ENCODE measurements at regions not wholly inside any gene's neighbourhood (a gene's known extent, or its start where the extent isn't known, plus 50 kb on each side); places are given as distances from the start of the nearest gene placed in this dataset.
"Not testable (repeated sequence)": the region's sequence is repeated elsewhere in the genome, so short reads cannot be mapped to it uniquely, and the experiment has no call there.

GRCh38 chr2:4110273-4110672 is 406.9 kb downstream of the DCDC2C start:
- no peaks in the 10 kb centered on the region for H3K4me1 ChIP-seq
- intact Hi-C loops (cut with DNase I) = no loop called here
- no peaks in the 10 kb centered on the region for H3K27me3 ChIP-seq
- ATAC-seq = no peak
- no peak overlapping the region for H3K27ac ChIP-seq
- TF ChIP-seq, protein P1, sequence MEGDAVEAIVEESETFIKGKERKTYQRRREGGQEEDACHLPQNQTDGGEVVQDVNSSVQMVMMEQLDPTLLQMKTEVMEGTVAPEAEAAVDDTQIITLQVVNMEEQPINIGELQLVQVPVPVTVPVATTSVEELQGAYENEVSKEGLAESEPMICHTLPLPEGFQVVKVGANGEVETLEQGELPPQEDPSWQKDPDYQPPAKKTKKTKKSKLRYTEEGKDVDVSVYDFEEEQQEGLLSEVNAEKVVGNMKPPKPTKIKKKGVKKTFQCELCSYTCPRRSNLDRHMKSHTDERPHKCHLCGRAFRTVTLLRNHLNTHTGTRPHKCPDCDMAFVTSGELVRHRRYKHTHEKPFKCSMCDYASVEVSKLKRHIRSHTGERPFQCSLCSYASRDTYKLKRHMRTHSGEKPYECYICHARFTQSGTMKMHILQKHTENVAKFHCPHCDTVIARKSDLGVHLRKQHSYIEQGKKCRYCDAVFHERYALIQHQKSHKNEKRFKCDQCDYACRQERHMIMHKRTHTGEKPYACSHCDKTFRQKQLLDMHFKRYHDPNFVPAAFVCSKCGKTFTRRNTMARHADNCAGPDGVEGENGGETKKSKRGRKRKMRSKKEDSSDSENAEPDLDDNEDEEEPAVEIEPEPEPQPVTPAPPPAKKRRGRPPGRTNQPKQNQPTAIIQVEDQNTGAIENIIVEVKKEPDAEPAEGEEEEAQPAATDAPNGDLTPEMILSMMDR (IDR thresholded peaks at IDR 0.05) = peak; percentile 10
- DNase-seq = no peak
- no peak overlapping the region for H3K4me3 ChIP-seq
- H3K9me3 ChIP-seq = no peaks in the 10 kb centered on the region
- H3K36me3 ChIP-seq = no peaks in the 10 kb centered on the region

DNA sequence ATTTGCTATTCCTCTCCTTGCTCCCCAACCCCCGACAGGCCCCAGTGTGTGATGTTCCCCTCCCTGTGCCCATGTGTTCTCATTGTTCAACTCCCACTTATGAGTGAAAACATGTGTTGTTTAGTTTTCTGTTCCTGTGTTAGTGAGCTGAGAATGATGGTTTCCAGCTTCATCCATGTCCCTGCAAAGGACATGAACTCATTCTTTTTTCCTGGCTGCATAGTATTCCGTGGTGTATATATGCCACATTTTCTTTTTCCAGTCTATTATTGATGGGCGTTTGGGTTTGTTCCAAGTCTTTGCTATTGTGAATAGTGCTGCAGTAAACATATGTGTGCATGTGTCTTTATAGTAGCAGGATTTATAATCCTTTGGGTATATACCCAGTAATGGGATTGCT is 412.1 kb downstream of the DCDC2C start:
- ATAC-seq; H3K36me3 ChIP-seq; intact Hi-C loops (cut with DNase I); H3K27me3 ChIP-seq; H3K27ac ChIP-seq; H3K4me3 ChIP-seq; DNase-seq; H3K4me1 ChIP-seq; H3K9me3 ChIP-seq: not testable (repeated sequence)

DNA sequence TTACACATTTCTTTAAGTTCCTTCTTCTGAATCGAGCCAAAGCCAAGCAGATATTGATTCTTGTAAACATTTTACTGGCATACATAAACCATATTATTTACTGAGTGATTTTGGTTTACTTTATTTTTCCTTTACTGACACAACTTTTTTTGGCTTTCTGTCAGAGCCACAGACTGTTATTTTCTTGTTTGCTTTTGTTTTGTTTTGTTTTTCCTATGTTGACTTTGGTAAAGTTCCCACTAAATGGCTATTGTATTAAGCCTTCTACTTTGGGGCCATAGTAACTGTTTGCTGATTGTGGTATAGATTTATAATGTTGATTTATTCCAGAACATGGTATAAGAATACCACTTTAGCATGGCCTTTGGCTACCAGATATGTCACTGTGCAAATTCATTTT is 419.4 kb downstream of the DCDC2C start:
- H3K36me3 ChIP-seq = no peaks in the 10 kb centered on the region
- H3K9me3 ChIP-seq = no peaks in the 10 kb centered on the region
- intact Hi-C loops (cut with DNase I) = no loop called here
- ATAC-seq = no peak
- no peak overlapping the region for H3K4me3 ChIP-seq
- H3K4me1 ChIP-seq = no peaks in the 10 kb centered on the region
- no peak overlapping the region for H3K27ac ChIP-seq
- H3K27me3 ChIP-seq = no peaks in the 10 kb centered on the region
- no peak for DNase-seq
- TF ChIP-seq, protein P1 (IDR thresholded peaks at IDR 0.05) = no peak

DNA sequence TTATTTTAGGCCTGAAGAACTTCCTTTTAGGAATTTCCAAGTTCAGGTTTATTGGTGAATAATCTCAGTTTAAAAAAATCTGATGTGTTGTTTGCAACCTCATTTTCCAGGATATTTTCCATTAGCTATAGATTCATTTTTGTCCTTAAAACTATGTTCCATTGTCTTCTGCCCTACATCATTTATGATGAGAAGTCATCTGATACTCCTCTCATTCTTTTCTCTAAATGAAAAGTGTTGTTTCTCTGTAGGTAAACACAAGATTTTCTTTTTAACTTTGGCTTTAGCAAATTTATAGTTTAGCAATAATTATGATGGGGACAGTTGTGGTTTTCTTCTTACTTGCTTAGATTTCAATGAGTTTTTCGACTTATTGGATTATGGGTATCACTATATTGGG is 427.3 kb downstream of the DCDC2C start:
- Histone ChIP-seq H3K4me1 (no peaks in the 10 kb centered on the region), H3K27ac (no peak overlapping the region), H3K4me3 (no peak overlapping the region), H3K27me3 (no peaks in the 10 kb centered on the region), H3K9me3 (peaks cover 9% of the 10 kb centered on the region), H3K36me3 (no peaks in the 10 kb centered on the region)
- ATAC-seq (no peak), DNase-seq (no peak)
- TF ChIP-seq, protein P1 (IDR thresholded peaks at IDR 0.05) = no peak
- intact Hi-C loops (cut with DNase I) = no loop called here

GRCh38 chr2:4134551-4135550 is 431.5 kb downstream of the DCDC2C start:
- Histone ChIP-seq H3K36me3 (no peaks in the 10 kb centered on the region), H3K4me1 (no peaks in the 10 kb centered on the region), H3K27me3 (no peaks in the 10 kb centered on the region), H3K4me3 (no peak overlapping the region), H3K9me3 (peaks cover 9% of the 10 kb centered on the region), H3K27ac (no peak overlapping the region)
- ATAC-seq = no peak
- intact Hi-C loops (cut with DNase I) = no loop called here
- TF ChIP-seq, protein P1 (IDR thresholded peaks at IDR 0.05) = no peak
- DNase-seq = no peak

DNA sequence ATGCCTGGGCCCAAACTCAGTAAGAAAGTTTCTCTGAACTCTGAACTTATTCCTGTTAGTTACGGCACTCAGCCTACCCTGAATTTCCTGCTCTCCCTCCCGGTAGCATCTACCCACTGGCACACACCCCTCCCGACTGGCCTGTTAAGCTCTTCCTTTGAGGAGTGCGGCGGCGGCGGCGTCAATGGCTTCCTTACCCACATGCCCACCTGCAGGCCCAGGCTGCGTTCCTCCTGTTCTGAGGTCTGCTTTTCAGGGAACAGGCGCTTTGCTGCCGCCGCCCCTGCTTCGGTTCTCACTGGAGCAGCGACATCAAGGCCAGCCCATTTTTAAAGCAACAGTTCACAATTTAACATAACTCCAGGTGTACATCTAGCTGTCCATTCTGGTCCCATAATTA is 432.4 kb downstream of the DCDC2C start:
- intact Hi-C loops (cut with DNase I) = no loop called here
- DNase-seq (peak; percentile 61), ATAC-seq (no peak)
- peaks cover 5% of the 10 kb centered on the region for H3K9me3 ChIP-seq
- TF ChIP-seq, protein P1 (IDR thresholded peaks at IDR 0.05) = no peak
- H3K27ac ChIP-seq = no peak overlapping the region
- no peaks in the 10 kb centered on the region for H3K4me1 ChIP-seq
- H3K27me3 ChIP-seq = no peaks in the 10 kb centered on the region
- no peaks in the 10 kb centered on the region for H3K36me3 ChIP-seq
- H3K4me3 ChIP-seq = no peak overlapping the region

Measured in upper lobe of right lung (tissue), 1 donor.